AG09319 (cell line): ENCODE measurements at regions not wholly inside any gene's neighbourhood (a gene's known extent, or its start where the extent isn't known, plus 50 kb on each side); places are given as distances from the start of the nearest gene placed in this dataset.
"Not testable (repeated sequence)": the region's sequence is repeated elsewhere in the genome, so short reads cannot be mapped to it uniquely, and the experiment has no call there.

Experiments
- DNase-seq: peaks from one replicate; pipeline ENCODE4 v3.0.0-alpha.2; 2010; ENCODE audit warnings: low read depth; ENCODE audit errors: extremely low read depth
- CTCF ChIP-seq: IDR thresholded peaks from 2 replicates; pipeline ENCODE4 v1.5.1; 2011; ENCODE audit warnings: low read depth, mild to moderate bottlenecking, inconsistent platforms, low read length, moderate library complexity

DNA sequence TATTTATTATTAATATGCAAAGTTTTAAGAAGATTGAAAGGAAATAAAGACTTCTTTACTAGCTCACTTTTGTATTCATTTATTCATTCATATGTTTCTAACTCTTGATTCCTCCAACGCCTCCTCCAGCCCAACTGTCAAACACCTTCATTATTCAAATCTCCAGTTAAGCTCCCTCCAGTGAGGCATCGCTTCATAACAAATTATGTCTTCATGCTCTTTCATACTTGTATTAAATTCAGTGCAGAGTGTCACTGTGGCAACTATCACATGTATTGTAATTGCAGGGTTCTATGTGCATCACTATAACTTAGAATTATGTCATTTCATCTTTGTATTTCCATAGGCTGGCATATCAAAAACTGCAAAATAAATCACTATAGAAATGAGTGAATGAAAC lies 1394.2 kb upstream of the PCDH7 start:
- TF ChIP-seq CTCF = no peak
- no peak for DNase-seq

- no peak for TF ChIP-seq CTCF
- no peak for DNase-seq
Observed at GRCh38 chr4:29326816-29327215, 1393.4 kb upstream of the PCDH7 start.

GRCh38 chr4:29336861-29337260 lies 1383.3 kb upstream of the PCDH7 start:
- no peak for DNase-seq
- TF ChIP-seq CTCF = no peak

- no peak for TF ChIP-seq CTCF
- no peak for DNase-seq
Observed at GRCh38 chr4:29372971-29373370, 1347.2 kb upstream of the PCDH7 start.

DNA sequence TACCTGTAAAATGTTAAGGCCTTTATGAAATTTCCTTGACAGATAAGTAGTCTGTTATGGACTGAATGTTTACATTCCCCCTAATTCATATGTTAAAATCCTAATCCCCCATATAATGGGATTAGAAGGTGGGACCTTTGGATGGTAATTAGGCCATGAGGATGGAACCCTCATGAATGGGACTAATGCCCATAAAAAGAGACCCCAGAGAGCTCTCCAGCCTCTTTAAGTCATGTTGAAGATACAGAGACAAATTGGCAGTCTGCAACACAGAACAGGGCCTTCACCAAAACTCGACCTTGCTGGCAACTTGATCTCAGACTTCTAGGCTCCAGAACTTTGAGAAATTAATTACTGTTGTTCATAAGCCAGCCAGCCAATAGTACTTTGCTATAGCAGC lies 1344.5 kb upstream of the PCDH7 start:
- TF ChIP-seq CTCF = no peak
- no peak for DNase-seq

GRCh38 chr4:29378237-29378636 lies 1341.9 kb upstream of the PCDH7 start:
- DNase-seq = not testable (repeated sequence)

- TF ChIP-seq CTCF = no peak
- DNase-seq = no peak
Observed at GRCh38 chr4:29390921-29391320, 1329.2 kb upstream of the PCDH7 start.

DNA sequence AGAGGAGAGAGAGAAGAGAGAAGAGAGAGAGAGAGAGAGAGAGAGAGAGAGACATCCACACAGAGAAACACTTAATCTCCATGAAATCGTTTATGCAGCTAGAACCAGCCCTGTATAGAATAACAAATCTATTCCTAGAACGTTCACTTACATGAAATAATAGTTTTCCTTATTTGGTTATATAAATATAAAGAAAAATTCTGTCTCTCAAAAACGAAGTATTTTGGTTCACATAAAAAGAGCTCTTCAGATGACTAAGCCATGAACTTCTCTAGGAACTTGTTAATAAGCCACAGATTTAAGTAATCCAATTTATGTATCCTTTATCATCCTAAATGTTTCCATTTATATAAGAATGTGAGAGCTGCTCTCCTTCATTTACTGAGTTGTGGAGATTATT lies 1315.1 kb upstream of the PCDH7 start:
- no peak for DNase-seq

More for the DNA sequence above, 1315.1 kb upstream of the PCDH7 start:
- no peak for TF ChIP-seq CTCF
